Stimulated activated CD8-positive, alpha-beta memory T cell treated with anti-CD3 and anti-CD28 coated beads, Interleukin-4, amount 100 ng/mL, for 48 hours (primary cell): ENCODE measurements at regions not wholly inside any gene's neighbourhood (a gene's known extent, or its start where the extent isn't known, plus 50 kb on each side); places are given as distances from the start of the nearest gene placed in this dataset.

Source experiments
- DNase-seq: peaks from one replicate; pipeline ENCODE4 v3.0.0-alpha.2; 2020

- DNase-seq, result no peak
Observed at GRCh38 chr22:44386386-44387035, 73.8 kb upstream of the SHISAL1 start.

- no peak for DNase-seq
Observed at GRCh38 chr22:44385781-44386180, 73.0 kb upstream of the SHISAL1 start.

- no peak for DNase-seq
Observed at GRCh38 chr22:44385296-44385610, 72.5 kb upstream of the SHISAL1 start.

- DNase-seq, result no peak
Observed at GRCh38 chr22:44384563-44385295, 72.0 kb upstream of the SHISAL1 start.

- no peak for DNase-seq
Observed at GRCh38 chr22:44383652-44384562, 71.2 kb upstream of the SHISAL1 start.

- DNase-seq, result no peak
Observed at GRCh38 chr22:44383064-44383575, 70.4 kb upstream of the SHISAL1 start.

GRCh38 chr22:44382116-44383038 is 69.6 kb upstream of the SHISAL1 start:
- no peak for DNase-seq

GRCh38 chr22:44381761-44382115 is 69.0 kb upstream of the SHISAL1 start:
- no peak for DNase-seq

GRCh38 chr22:44380756-44381486 is 68.2 kb upstream of the SHISAL1 start:
- no peak for DNase-seq

- no peak for DNase-seq
Observed at GRCh38 chr22:44379817-44380755, 67.3 kb upstream of the SHISAL1 start.

- no peak for DNase-seq
Observed at GRCh38 chr22:44378380-44378779, 65.6 kb upstream of the SHISAL1 start.

- DNase-seq, result no peak
Observed at GRCh38 chr22:44375451-44375850, 62.7 kb upstream of the SHISAL1 start.

- DNase-seq, result no peak
Observed at GRCh38 chr22:44373234-44373633, 60.5 kb upstream of the SHISAL1 start.

- no peak for DNase-seq
Observed at GRCh38 chr22:44372611-44373010, 59.9 kb upstream of the SHISAL1 start.

- no peak for DNase-seq
Observed at GRCh38 chr22:44371741-44372525, 59.2 kb upstream of the SHISAL1 start.

GRCh38 chr22:44369916-44370801 is 57.4 kb upstream of the SHISAL1 start:
- DNase-seq, result no peak

GRCh38 chr22:44369293-44369661 is 56.5 kb upstream of the SHISAL1 start:
- DNase-seq, result no peak

- DNase-seq, result no peak
Observed at GRCh38 chr22:44368611-44369292, 56.0 kb upstream of the SHISAL1 start.
